ENCODE measurements at regions not wholly inside any gene's neighbourhood (a gene's known extent, or its start where the extent isn't known, plus 50 kb on each side); places are given as distances from the start of the nearest gene placed in this dataset.

DNA sequence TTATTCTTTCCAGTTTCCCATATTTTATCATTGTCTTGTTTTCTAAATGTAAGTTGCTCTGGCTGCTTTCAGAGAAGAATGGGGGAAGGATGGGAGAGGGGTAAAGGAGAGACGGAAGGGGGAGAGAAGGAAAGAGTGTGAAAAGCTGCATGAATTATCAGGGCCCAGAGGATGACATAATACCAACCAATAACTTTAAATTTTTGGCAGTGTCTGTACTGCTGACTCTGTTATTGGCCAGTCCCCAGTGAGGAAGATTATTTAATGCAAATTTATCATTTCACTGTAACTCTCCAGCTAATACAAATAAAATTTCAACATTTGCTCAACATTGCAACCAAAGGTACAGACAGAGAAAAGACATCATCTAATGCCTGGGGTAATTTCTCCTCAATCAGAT lies 551.7 kb upstream of the CFAP20DC start:
- no peak for TF ChIP-seq ZNF274 (IDR thresholded peaks at IDR 0.05; ENCODE audit: low read depth, low read length)
- no peak for TF ChIP-seq SUZ12 (IDR thresholded peaks at IDR 0.05; ENCODE audit: extremely low read depth, insufficient read depth, insufficient read length)
- TF ChIP-seq YY1 (IDR thresholded peaks at IDR 0.05; ENCODE audit: insufficient read depth, insufficient read length), result no peak
